Activated T-helper 1 cell treated with anti-CD3 and anti-CD28 coated beads, Interleukin-12 subunit alpha, Interleukin-12 subunit beta, Interleukin-2, Interleukin-4 antibody, amounts not matched to agents 30 ng/mL and 10 ng/mL and 1 ng/mL, durations not matched to agents 14 hours and 24 hours and 36 hours (primary cell): ENCODE measurements at regions not wholly inside any gene's neighbourhood (a gene's known extent, or its start where the extent isn't known, plus 50 kb on each side); places are given as distances from the start of the nearest gene placed in this dataset.

Experiments
- DNase-seq: peaks from one replicate; pipeline ENCODE4 v3.0.0; 2021; ENCODE audit warnings: low spot score
- H3K27ac Mint-ChIP-seq: one replicate; pipeline ENCODE4 v1.8.0; 2021; ENCODE audit warnings: mild to moderate bottlenecking, mixed read lengths
- H3K27me3 Mint-ChIP-seq: one replicate; pipeline ENCODE4 v1.8.0; 2022; ENCODE audit warnings: mild to moderate bottlenecking, moderate library complexity, mixed read lengths; ENCODE audit not compliant: insufficient read depth
- H3K36me3 Mint-ChIP-seq: one replicate; pipeline ENCODE4 v1.8.0; 2021; ENCODE audit warnings: low read depth, mixed read lengths
- H3K4me1 Mint-ChIP-seq: one replicate; pipeline ENCODE4 v1.8.0; 2021; ENCODE audit warnings: low read depth, mixed read lengths
- H3K4me3 Mint-ChIP-seq: one replicate; pipeline ENCODE4 v1.8.0; 2021; ENCODE audit warnings: mild to moderate bottlenecking, moderate library complexity, mixed read lengths
- H3K9me3 Mint-ChIP-seq: one replicate; pipeline ENCODE4 v1.8.0; 2021; ENCODE audit warnings: mixed read lengths
- intact Hi-C: fragments of 100-400 bp; cut with micrococcal nuclease; formaldehyde crosslinking; loops from one replicate; pipeline ENCODE4 v1.15.1; 2024

DNA sequence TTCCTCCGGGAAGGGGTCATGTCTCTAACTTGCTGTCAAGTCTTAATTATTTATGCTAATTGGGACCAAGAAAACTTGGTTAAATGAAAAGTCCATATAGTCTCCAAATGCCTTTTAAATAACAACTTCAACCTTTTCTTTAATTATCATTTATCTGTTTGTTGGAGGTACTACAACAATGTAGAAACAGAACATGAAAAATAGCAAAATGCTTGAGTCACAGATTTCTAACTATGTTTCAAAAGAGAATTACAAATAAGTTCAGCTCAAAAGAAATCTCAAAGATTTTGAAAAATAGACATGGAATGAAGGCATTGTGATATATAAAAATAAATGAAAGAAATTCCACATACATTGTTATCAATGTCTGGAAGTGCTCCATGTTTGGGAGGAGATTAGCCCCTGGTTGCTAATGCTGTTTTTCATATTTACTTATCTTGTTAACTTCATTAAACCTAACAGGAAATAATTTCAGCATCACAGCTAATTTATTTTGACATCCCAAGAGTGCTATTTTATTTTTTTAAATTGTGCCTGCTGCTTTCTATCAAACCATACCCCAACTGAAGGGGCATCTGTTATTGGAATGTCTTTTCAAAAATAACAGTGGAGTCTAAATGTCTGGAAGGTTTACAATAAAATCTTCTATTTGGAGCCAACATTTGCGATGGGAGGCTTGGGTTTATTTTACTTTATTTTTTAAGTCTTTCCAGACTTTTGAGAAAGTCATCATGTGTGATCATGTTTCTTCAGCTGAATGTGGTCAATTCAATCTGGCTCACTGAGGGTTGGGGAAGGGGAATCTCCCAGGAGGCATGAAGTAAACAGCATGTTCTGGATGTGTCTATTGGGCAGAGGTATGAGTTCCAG, 53.1 kb upstream of the ANKRD55 start:
- no peaks in the 10 kb centered on the region for H3K9me3 Mint-ChIP-seq
- DNase-seq = no peak
- H3K4me1 Mint-ChIP-seq = peaks cover 4% of the 10 kb centered on the region
- H3K36me3 Mint-ChIP-seq = no peaks in the 10 kb centered on the region
- no peak overlapping the region for H3K27ac Mint-ChIP-seq
- no peaks in the 10 kb centered on the region for H3K27me3 Mint-ChIP-seq
- H3K4me3 Mint-ChIP-seq = no peak overlapping the region
- intact Hi-C loops = no loop called here

DNA sequence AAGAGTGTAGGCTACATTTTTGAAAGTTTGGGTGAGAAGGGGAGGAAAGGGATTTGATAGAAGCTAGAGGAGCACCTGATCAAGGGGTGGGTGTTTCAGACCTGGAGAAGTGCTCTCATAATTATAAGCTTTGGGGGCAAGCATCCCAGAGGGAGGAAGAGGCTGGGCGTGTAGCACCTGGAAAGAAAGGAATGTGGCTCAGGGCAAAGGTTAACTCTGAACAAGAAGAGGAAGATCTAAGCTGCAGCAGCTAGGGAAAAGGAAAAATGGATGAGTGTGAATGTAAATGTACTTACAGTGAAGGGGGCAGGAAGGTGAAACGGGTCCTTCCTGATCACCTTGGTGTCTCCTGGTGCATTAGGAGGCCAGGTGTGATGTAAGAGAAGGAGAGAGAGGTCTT, 49.8 kb upstream of the ANKRD55 start:
- DNase-seq = no peak
- no peak overlapping the region for H3K4me3 Mint-ChIP-seq
- H3K4me1 Mint-ChIP-seq = no peaks in the 10 kb centered on the region
- H3K9me3 Mint-ChIP-seq = no peaks in the 10 kb centered on the region
- no peaks in the 10 kb centered on the region for H3K27me3 Mint-ChIP-seq
- no peaks in the 10 kb centered on the region for H3K36me3 Mint-ChIP-seq
- no peak overlapping the region for H3K27ac Mint-ChIP-seq
- intact Hi-C loops = no loop called here
